ENCODE measurements at regions not wholly inside any gene's neighbourhood (a gene's known extent, or its start where the extent isn't known, plus 50 kb on each side); places are given as distances from the start of the nearest gene placed in this dataset.

GRCh38 chr5:165139262-165139661 lies 1633.8 kb downstream of the MAT2B start:
- DNase-seq = peak in 1 of 2 donors; percentile 43

- DNase-seq = peak; percentile 43 to 54
Observed at GRCh38 chr5:165139721-165140120, 1634.3 kb downstream of the MAT2B start.

GRCh38 chr5:165143741-165144140 lies 1638.3 kb downstream of the MAT2B start:
- DNase-seq = no peak

- no peak for DNase-seq
Observed at GRCh38 chr5:165149431-165149830, 1644.0 kb downstream of the MAT2B start.

- DNase-seq = no peak
Observed at GRCh38 chr5:165152058-165152457, 1646.6 kb downstream of the MAT2B start.

- no peak for DNase-seq
Observed at GRCh38 chr5:165157219-165157618, 1651.8 kb downstream of the MAT2B start.

- DNase-seq = no peak
Observed at GRCh38 chr5:165161204-165161603, 1655.8 kb downstream of the MAT2B start.

GRCh38 chr5:165163861-165164260 lies 1658.4 kb downstream of the MAT2B start:
- no peak for DNase-seq

GRCh38 chr5:165173651-165174050 lies 1668.2 kb downstream of the MAT2B start:
- DNase-seq = no peak

- no peak for DNase-seq
Observed at GRCh38 chr5:165175041-165175440, 1669.6 kb downstream of the MAT2B start.

GRCh38 chr5:165184183-165184582 lies 1678.8 kb downstream of the MAT2B start:
- DNase-seq = no peak

GRCh38 chr5:165185716-165186115 lies 1680.3 kb downstream of the MAT2B start:
- DNase-seq = peak; percentile 35 to 40

GRCh38 chr5:165187815-165188214 lies 1682.4 kb downstream of the MAT2B start:
- DNase-seq = peak; percentile 8 to 12

- peak; percentile 92 to 97 for DNase-seq
Observed at GRCh38 chr5:165188556-165189175, 1683.2 kb downstream of the MAT2B start.

- no peak for DNase-seq
Observed at GRCh38 chr5:165196961-165197360, 1691.5 kb downstream of the MAT2B start.

GRCh38 chr5:165201369-165201768 lies 1696.0 kb downstream of the MAT2B start:
- no peak for DNase-seq

GRCh38 chr5:165201771-165202518 lies 1696.5 kb downstream of the MAT2B start:
- peak; percentile 56 to 79 for DNase-seq

GRCh38 chr5:165202519-165202910 lies 1697.1 kb downstream of the MAT2B start:
- no peak for DNase-seq

GRCh38 chr5:165209101-165209727 lies 1703.8 kb downstream of the MAT2B start:
- peak; percentile 35 to 61 for DNase-seq

GRCh38 chr5:165224366-165225045 lies 1719.1 kb downstream of the MAT2B start:
- no peak for DNase-seq

GRCh38 chr5:165227515-165227914 lies 1722.1 kb downstream of the MAT2B start:
- DNase-seq = no peak

- DNase-seq = no peak
Observed at GRCh38 chr5:165228184-165228583, 1722.8 kb downstream of the MAT2B start.

- DNase-seq = no peak
Observed at GRCh38 chr5:165231821-165232508, 1726.5 kb downstream of the MAT2B start.
